ENCODE measurements at regions not wholly inside any gene's neighbourhood (a gene's known extent, or its start where the extent isn't known, plus 50 kb on each side); places are given as distances from the start of the nearest gene placed in this dataset.

DNA sequence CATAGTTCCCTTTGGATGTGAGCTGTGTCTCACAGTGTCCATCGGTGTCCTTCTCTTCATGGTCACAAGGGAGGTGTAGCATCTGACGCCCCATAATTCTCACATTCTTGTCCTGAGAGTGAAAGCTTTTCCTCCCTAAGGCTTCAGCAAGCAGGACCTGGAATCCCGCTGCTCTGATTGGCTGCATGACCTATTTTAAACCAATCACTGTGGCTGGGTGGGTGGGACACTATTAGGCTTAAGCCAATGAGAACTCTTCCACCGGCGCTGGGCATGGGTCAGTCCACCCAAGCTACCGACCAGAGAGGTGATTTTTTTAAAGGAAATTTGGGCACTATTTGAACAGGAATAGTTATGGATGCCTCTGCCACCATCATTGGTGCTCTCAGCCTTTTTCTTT is 385.9 kb downstream of the MFSD1 start:
- ATAC-seq (no peak), DNase-seq (no peak)
- intact Hi-C loops (cut with micrococcal nuclease): no loop called here

DNA sequence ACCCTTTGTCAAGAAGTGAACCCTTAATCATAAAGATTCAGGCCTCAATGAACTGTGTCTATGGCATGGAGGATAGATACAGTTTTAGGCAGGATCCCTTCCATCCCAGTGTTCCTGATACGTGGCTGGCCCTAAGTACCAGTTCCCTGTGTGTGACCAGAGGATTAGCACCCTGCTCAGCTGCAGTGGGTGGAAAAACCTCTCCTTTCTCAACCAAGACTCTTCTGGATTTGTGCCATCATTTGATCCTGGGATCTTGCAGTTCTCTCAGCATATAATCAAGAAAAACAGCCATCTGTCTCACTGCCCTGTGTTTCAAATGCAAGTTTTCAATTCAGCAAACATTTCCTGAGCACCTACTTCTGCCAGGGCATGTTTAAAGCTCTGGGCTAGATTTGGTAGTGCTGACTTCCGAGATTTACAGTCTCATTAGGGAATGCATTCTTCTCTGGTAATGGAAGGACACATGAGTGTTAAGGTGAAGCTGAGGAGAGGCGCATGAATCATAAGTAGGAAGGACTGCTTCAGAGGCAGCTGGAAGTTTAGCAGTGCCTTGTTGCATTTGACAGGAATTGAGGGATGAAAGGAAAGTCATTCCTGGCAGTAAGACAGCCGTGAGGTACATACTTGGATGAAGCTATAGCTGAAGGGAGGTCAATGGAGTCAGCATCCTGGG is 388.3 kb downstream of the MFSD1 start:
- intact Hi-C loops (cut with micrococcal nuclease): no loop called here
- ATAC-seq (no peak), DNase-seq (no peak)

DNA sequence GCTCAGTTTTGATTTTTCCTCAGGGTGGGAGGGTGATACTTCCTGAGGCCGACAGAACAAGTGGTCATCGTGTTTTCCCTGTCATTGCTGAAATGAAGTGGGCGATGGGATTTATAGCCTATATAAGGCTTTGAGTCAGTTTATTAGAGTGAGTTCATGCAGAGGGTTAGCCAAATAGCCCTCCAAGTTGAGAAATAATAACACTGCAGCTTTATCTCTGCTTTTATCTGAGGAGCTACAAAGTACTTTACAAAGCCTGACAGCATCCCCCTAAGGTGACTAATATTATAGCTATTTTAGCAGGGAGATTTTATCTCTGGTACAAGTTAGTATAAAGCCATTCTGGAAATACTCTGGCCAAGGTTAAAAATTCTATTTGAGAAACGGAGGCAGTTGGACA is 389.6 kb downstream of the MFSD1 start:
- ATAC-seq (no peak), DNase-seq (no peak)
- intact Hi-C loops (cut with micrococcal nuclease): no loop called here

DNA sequence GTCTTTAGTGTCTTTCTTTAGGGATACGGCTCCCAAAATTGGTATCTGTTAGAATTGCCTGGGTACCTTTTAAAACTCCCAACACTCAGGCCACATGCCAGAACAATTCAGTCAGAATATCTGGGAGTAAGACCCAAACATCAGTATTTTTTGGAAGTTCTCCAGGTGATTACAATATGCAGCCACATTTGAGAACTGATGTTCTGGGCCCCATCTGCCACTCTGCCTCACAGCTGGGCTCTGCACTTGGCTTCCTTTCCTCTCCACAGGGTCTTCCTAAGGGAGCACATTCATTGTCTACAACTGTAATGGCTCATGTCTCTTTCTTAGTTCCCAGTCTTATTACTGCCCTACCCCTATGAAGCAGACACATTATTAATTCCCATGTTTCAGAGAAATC is 394.5 kb downstream of the MFSD1 start:
- intact Hi-C loops (cut with micrococcal nuclease): no loop called here
- ATAC-seq: no peak
- no peak for DNase-seq

DNA sequence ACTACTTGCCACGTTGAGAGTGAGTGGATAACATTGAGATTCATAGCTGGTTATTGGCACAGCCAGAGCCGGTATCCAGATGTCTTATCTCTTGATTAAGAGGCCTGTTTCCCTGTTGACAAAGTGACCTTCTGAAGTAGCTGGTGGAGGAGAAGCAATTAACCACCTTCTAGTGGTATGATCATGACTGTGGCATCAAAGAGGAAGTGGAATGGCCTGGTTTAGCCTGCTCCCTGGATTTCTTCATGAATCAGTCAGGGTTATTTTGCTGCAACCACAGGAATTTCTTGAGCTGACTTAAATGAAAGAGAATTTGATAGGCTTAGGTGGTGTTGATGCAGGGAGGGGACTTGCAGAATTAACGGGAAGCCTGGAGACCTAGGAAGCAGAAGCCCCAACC is 398.3 kb downstream of the MFSD1 start:
- DNase-seq: no peak
- intact Hi-C loops (cut with micrococcal nuclease): no loop called here
- ATAC-seq: no peak

DNA sequence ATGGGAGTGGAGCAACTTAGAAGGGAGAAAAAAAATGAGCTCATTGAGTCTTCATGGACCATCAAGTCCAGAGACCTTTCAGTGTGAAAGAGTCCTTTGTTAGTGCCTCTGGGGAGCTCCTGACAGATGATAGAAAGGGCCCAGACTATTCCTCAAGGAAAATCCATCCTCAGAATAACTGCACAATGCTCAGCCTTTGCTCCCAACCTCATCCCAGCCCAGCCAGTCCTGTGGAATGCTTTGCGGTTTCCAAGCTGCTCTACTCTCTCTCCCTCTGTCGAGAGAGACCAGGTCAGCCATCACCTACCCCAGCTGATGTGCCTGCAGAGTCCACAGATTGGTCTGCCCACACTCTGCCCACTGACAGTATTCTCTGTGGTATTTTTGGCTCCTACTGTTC is 406.2 kb downstream of the MFSD1 start:
- ATAC-seq (no peak), DNase-seq (no peak)
- intact Hi-C loops (cut with micrococcal nuclease): no loop called here

DNA sequence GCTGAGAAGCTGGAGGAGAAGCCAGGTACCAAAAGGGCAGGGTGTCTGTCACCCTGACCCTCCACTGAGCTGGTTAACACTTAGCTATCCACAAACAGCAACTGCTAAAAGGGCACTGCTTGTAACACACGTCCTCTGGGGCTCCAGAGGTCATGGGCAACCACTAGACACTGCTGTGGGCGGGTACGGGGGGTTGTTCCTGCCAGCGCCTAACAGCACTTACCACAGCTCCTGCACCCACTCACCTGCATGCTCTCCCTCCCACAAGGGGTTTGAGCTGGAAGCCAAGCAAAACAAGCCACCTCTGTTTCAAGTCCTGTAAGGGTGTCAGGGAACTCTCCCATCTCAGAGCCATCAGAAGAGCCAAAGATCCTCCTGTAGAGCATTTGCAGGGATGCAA is 407.6 kb downstream of the MFSD1 start:
- intact Hi-C loops (cut with micrococcal nuclease): no loop called here
- no peak for ATAC-seq
- no peak for DNase-seq

DNA sequence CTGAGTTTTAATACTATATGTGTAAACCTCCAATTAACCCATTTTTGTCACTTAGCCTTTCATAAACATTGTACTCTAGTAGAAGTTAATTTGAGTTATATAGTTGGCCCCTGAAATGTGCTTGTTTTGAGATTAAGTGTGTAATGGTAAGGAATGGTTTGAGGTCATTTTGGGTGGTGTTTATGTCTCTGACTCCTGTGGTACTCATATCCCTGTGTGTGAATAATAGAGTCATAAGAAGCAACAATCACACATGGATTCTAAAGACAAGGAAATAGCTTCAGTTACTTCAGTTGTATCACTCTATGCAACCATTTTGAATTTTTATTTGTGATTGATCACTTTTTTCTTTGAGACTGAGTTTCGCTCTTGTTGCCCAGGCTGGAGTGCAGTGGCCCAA is 408.5 kb downstream of the MFSD1 start:
- no peak for DNase-seq
- no peak for ATAC-seq

DNA sequence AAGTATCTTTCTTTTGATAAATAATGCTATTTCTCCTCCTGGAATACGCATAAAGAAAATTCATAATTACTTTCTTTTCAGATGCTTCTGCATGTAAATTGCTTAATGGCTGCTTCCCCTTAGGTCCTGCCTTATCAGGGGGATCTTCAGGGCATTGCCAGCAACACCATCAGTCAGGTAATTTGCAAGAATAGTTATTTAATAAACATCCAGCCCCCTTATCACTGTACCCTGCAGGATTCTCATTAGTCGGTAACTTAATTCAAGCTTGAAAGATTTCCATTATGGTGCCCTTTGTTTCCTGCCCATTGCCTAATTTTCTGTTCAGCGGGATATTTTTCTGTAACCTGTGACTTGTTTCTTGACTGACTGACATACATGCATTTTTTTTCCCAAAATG is 414.5 kb downstream of the MFSD1 start:
- ATAC-seq: no peak
- intact Hi-C loops (cut with micrococcal nuclease): no loop called here
- no peak for DNase-seq

More for the DNA sequence above, 408.5 kb downstream of the MFSD1 start:
- intact Hi-C loops (cut with micrococcal nuclease): no loop called here

DNA sequence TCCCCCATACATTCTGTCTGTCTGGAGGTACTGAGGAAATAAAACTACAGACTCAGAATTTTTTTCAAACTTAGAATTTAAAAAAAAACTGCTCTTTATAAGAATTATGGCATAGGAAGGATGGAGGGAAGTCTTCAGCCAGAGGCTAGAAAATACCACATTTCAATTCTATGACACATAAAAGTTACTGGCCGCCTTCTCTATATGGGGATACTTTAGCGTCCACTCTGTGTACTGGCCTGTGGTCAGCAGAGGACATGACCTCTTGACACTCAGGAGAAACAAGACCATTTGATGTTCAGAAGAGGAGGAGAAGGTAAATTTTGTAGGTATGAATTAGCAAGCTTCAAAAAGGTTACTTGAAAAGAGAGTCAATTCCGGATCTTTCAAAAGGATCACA is 417.4 kb downstream of the MFSD1 start:
- intact Hi-C loops (cut with micrococcal nuclease): no loop called here
- DNase-seq: no peak
- ATAC-seq: no peak

DNA sequence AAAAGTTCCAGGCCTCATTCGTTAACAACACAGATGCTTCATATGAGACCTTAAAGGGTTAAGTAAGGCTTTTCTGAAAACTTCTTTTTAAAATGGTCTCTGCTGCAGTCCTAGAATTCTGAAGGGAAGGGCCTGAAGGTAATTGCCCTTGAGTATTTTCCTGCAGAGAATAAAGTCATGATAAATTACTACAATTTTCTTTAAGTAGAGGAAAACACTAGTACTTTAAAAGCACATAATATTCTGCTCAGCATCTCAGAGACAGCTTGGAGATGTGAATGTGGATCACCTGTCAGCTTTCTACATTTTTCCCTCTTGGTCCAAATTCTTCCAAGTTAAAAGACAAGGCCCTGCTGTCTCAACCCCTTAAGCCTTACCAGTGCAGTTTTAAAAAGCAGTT is 419.5 kb downstream of the MFSD1 start:
- intact Hi-C loops (cut with micrococcal nuclease): no loop called here
- DNase-seq (no peak), ATAC-seq (no peak)

DNA sequence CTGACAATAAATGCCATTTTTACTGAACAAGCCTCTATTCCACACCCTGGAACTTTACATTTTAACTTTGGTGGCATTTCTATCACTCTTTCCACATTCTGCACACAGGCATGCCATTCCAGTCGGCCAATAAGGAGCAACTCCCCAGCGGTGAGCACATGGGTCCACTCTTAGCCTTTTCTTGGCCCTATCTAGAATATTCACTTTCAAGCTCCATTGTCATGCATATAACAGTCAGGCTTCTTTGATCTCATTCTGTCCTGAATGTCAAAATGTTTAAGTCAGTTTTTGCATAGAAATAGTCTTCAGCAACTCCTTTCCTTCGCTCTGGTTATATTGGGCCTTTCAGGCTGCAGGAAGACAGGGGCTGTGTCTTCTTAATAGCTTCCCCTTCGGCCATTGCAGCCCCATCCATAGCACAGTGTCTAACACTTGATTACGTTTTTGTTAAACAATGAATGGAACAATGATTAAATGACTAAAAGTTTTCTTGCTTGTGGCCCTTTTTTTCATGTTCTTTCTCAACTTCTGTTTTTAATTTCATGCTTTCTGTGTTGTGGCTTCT is 427.3 kb downstream of the MFSD1 start:
- intact Hi-C loops (cut with micrococcal nuclease): no loop called here
- no peak for ATAC-seq
- no peak for DNase-seq

DNA sequence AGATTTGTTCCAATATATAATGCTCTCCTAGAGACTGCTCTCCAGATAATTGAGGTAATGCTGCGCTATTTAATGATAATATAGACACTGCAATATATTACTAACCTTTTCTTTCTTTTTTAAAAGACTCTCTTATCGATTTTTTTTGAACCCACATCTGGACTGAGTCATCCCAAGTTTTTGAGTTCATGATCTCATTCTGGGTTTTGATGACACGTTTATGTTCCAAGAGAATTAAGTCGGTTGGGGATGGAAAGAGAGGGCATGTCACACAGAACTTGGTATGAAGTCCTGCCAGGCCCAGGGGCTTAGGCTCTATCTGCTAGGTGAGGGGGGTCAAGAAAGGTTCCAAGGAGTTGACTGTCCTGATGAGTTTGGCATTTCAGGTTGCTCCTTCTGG is 431.1 kb downstream of the MFSD1 start:
- intact Hi-C loops (cut with micrococcal nuclease): no loop called here
- ATAC-seq: no peak
- DNase-seq: no peak

DNA sequence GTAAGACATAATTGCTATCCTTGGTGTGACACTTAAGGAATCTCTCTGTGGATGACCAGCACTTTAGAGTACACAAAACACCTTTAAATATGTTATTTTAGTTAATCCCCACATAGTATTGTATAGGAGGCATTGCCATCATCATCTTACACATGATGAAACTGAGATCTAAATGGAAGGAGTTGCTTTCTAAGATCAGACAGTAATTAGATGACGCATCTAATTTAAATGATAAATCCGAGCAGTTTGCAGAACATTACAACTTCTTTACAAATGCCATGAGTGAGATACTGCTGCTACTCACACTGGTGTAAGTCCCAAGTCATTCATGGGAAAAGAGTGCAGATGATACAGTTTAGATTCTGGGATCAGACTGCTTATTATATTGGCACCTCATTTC is 431.9 kb downstream of the MFSD1 start:
- no peak for ATAC-seq
- DNase-seq: no peak
- intact Hi-C loops (cut with micrococcal nuclease): no loop called here

DNA sequence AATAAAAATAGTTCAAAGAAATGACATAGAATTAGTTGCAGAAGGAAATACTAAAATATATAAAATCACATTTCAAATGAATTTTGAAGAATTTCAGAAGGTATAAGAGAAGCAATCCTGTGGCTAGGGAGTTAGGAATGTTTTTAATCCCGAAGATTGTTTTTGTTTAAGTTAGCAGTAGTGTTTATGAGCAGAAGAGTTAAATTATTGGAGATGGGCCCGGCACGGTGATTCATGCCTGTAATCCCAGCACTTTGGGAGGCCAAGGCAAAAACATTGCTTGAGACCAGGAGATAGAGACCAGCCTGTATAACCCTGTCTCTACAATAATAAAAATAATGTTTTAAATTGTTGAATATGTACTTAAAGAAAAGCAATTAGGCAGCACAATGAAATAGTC is 432.5 kb downstream of the MFSD1 start:
- ATAC-seq: no peak

DNA sequence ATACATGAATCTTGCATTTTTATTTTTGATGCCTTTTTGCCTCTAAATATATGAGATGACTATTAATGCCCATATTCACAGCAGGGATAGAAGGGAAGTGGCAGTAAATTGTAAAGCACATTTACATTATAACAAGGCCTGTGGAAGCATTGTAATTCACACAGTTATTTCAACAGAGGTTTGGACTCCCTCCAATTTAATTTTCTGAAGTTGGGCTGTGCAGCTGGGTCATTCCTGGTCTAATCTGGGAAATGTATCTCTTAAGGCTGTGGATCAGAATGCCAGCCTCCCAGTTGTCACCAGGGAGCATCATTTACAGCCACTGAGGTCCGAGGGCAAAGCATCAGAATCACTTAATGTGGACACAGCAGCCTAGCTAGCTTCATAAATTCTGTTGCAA is 434.5 kb downstream of the MFSD1 start:
- intact Hi-C loops (cut with micrococcal nuclease): no loop called here
- no peak for ATAC-seq
- DNase-seq: no peak

More for the DNA sequence above, 432.5 kb downstream of the MFSD1 start:
- no peak for DNase-seq
- intact Hi-C loops (cut with micrococcal nuclease): no loop called here

DNA sequence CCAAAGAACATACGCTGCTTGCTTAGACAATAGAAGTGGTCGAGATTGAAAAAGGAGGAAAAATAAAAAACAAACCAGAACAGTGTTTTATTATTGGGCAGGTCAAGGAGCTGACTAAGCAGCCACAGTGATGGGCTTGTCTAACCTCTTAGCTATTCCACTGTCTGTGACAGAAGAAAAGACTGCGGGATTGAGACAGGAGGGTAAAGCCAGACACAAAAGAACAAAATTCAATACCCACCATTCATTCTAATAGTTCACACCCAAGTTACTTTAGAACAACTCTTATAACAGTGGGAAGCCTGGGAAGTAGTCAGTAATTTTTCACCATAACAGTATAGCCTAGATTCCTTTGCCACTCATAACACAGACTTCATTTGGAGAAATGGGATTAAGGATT is 435.4 kb downstream of the MFSD1 start:
- DNase-seq (no peak), ATAC-seq (no peak)
- intact Hi-C loops (cut with micrococcal nuclease): no loop called here

DNA sequence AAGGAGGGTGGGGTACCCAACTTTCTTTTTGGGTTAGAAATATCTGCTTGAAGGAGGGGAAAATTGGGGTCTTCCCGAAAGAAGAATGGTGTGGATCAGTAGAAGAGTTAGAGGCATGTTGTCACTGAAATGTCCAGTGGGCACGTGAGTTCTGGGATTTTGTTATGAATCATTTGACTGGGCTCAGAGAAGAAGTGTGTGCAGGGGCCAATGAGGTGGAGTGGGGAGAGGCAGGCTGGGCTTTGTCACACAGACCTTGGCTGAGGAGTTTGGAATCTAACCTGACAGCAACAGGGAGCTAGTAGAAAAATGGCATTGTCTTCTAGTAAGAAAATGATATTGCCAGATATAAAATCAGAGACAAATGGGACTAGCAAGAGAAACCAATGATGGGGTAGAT is 436.8 kb downstream of the MFSD1 start:
- intact Hi-C loops (cut with micrococcal nuclease): no loop called here
- no peak for DNase-seq
- ATAC-seq: no peak

DNA sequence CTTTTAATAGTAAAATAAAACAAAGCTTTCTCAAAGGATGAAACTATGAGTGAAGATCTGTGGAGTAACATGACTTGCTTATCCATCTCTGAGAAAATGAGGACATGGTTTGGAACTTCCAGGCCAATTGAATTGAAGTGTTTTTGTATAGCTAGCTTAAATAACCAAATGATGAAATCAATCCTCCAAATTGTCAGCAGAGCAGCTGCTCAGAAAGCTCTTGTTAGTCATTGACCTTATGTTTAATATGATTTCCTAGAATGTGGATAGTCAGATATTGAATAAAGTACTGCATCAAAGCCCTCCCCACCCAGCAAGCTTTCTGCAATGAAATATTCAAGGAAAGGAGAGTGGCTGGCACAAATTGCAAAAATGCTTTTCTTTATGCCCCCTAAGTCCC is 437.2 kb downstream of the MFSD1 start:
- intact Hi-C loops (cut with micrococcal nuclease): no loop called here
- ATAC-seq (no peak), DNase-seq (no peak)

DNA sequence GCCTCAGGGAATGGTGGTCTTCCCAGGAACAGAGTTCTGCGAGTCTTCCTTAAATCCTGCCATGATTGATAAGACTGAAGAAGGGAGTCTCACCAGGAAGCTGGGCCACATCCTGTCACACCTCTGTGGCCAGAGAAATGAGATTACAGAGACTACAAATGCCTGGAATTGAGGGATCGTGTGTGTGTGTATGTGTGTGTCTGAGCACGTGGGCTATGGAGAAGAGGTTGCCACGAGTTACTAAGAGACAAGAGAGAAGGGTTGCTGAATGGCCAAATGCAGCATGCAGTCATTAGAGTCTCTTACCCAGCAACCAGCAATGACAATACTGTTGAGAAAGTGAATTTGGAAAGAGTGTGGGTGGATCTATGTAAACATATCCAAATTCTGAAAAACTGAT is 443.1 kb downstream of the MFSD1 start:
- DNase-seq (no peak), ATAC-seq (no peak)
- intact Hi-C loops (cut with micrococcal nuclease): no loop called here

DNA sequence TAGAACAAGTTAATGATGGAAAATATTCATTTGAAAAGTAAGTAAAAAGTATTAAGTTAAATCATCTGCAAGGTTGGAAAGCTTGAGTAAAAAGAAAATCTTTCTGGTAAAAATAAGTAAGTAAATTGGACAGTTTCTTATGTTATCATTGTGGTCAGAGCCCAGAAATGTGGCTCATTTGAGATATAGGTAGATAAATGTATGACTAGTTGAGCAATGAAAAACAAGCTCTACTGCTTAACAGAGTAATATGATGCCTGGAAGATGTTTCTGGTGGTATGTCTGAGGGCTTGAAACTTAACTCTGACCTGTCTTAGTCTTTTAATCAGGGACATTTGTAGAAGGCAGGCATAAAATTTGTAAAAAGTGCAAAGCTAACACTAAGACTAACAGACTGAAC is 444.0 kb downstream of the MFSD1 start:
- DNase-seq (no peak), ATAC-seq (no peak)
- intact Hi-C loops (cut with micrococcal nuclease): no loop called here

DNA sequence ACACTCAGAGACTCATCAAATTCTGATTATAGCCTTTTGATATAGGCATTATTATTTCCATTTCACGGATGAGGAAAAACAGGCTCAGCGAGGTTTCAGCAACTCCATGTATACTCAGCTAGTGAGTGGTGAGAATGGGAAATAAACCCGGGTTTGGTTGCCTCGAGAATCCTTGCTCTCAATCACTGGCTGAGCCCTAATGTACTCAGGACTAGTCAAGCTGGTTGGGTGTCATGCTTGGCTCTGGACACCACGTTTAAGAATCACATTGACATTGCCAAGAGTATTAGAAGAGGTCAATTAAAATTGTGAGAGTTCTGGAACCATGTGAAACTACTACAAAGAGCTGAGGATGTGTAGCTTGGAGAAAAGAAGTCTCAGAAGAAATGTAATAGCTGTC is 444.5 kb downstream of the MFSD1 start:
- ATAC-seq (no peak), DNase-seq (no peak)
- intact Hi-C loops (cut with micrococcal nuclease): no loop called here

All from left ventricle myocardium superior (tissue), 1 donor.